ENCODE measurements at regions not wholly inside any gene's neighbourhood (a gene's known extent, or its start where the extent isn't known, plus 50 kb on each side); places are given as distances from the start of the nearest gene placed in this dataset.
"Not testable (repeated sequence)": the region's sequence is repeated elsewhere in the genome, so short reads cannot be mapped to it uniquely, and the experiment has no call there.

DNA sequence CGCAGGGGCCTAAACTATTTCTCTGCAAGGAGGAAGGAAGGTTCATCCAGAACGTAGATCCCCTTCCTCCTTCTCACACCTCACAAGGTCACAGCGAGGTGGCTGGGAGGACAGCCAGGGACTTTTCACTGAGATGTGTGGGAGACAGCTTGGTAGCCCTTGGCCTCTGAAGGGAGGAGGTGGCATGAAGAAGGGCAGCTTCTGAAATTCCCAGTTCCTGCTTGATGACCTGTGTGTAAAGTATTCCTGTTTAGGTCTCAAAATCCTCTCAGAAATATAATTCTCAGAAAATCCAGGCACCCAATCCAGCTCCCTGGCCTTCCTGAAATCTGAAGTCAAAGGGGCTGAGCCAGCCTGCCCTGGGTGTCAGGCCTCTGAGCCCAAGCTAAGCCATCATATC is 84.9 kb upstream of the ALDH3B2 start:
- not testable (repeated sequence) for DNase-seq

DNA sequence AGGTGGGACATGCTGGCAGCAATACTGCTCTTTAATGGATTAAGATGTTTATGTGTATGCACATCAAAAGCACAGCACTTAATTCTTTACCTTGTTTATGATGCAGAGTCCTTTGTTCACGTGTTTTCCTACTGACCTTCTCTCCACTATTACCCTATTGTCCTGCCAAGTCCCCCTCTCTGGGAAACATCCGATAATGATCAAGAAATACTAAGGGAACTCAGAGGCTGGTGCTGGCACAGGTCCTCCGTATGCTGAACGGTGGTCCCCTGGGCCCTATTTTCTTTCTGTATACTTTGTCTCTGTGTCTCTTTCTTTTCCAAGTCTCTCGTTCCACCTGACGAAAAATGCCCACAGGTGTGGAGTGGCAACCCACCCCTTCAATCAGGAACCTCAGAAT is 84.0 kb upstream of the ALDH3B2 start:
- DNase-seq = not testable (repeated sequence)

DNA sequence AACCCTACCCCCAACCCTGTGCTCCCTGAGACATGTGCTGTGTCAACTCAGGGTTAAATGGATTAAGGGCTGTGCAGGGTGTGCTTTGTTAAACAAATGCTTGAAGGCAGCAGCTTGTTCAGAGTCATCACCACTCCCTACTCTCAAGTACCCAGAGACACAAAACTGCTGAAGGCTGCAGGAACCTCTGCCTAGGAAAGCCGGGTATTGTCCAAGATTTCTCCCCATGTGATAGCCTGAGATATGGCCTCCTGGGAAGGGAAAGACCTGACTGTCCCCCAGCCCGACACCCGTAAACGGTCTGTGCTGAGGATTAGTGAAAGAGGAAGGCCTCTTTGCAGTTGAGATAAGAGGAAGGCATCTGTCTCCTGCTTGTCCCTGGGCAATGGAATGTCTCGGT is 83.6 kb upstream of the ALDH3B2 start:
- DNase-seq = peak; percentile 24

DNA sequence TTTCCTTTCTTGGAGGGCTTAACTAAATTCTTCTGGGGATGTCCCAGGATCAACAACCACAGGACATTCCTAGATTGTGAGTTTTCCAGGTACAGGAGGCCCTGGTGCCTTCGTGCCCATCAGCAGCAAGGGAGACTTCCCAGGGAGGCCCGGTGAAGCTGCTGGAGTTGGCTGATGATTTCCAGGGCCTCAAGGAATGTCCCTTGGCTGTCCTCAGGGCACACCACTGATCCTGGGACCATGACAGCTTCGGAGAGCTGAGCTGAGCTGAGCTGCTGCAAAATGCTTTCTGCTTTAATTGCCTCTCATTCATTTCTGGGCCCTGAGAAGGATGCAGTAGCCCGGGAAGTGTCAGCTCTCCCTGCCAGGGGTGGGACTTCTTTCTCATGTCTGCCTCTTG is 79.4 kb upstream of the ALDH3B2 start:
- not testable (repeated sequence) for DNase-seq

DNA sequence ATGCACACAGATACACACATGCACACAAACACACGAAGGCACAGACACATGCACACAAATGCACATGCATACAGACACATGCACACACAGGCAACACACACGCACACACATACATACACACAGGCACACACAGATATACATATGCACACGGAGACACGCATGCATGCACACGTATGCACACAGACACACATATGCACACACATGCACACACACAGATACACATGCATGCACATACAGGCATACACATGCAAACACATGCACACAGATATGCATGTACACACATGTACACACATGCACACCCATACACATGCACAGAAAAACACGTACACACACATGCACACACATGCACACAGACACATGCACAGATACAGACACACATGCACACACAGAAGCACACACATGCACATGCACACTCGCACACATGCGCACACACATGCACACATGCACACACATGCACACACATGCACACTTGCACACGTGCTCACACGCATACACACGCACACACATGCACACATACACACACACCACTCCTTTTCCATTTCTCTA is 70.8 kb upstream of the ALDH3B2 start:
- no peak for DNase-seq

DNA sequence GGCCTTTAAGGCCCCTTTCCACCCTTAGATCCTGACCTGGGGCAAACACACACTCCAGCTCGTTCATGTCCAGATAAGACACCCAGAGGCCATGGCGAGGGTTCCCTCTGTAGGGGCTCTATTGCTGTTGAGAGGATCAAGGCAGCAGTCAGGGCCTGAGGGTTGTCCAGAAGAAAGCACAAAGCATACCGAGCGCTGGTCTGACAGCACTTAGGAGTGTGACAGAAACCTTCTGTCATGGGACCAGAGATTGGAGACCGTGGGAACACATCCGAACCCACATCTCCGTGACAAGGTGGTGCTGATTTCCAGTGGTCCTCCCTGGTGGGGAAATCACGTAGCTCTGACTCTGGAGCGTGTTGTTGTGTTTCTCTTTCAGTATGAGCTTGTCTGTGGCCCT is 69.8 kb upstream of the ALDH3B2 start:
- not testable (repeated sequence) for DNase-seq

DNA sequence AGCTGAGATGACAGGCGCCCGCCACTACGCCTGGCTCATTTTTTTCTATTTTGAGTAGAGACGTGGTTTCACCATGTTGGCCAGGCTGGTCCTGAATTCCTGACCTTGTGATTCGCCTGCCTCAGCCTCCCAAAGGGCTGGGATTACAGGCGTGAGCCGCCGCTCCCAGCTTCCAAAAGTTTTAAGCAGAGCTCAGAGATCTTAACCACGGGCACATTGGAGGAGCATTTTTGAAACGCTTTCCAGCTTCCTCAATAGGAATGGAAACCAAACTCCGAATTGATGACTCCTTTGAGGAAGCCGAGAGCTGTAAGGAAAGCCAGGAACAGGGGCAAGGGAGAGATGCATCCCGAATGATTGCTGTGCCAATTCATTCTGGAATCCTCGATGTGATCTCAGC is 63.8 kb upstream of the ALDH3B2 start:
- DNase-seq = not testable (repeated sequence)

DNA sequence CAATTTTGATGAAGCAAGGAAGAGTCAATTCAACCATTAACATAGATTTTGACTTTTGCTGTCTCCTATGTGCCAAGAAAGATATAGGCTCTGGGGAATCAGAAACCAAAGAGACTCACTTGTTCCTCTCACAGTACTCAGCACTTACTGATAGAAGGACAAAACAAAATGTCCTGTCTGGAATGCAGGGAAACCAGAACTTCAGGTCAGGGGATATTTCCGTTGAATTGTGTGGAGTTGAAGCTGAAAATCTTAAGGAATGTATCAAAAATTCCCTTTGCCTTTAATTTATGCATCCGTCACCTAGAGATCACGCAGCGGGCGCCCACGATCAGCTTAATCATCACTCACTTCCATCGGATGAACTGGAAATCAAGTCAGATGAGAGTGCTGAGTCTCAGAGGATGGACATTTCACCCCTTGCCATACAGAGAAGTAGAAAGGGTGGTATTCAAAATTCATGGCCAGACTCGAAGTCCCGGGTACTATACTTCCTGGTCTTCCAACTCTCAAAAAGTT is 63.2 kb upstream of the ALDH3B2 start:
- DNase-seq = not testable (repeated sequence)

DNA sequence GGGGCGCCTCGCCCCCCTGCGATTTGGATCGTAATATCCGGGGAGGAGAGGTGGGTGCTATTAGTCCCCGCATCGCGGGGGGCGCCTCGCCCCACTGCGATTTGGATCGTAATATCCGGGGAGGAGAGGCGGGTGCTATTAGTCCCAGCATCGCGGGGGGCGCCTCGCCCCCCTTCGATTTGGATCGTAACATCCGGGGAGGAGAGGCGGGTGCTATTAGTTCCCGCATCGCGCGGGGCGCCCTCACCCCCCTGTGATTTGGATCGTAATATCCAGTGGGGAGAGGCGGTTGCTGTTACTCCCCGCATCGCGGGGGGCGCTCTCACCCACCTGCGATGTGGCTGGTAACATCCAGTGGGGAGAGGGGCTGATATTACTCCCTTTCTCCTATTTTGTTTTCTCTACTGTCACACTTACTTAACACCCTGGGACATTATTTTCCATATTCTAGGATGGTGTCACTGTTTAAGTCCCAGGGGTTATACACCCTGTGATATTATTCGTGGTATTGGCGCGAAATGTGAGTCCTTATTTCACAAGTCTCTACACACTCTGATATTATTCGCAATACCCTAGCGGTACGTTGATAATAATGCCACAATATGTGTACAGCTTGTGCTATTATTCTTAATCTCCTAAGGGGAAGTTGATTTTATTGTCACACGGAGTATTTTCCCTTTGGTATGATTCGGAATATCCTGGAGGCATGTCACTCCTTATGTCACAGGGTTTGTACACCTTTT is 57.8 kb upstream of the ALDH3B2 start:
- DNase-seq = peak; percentile 88

DNA sequence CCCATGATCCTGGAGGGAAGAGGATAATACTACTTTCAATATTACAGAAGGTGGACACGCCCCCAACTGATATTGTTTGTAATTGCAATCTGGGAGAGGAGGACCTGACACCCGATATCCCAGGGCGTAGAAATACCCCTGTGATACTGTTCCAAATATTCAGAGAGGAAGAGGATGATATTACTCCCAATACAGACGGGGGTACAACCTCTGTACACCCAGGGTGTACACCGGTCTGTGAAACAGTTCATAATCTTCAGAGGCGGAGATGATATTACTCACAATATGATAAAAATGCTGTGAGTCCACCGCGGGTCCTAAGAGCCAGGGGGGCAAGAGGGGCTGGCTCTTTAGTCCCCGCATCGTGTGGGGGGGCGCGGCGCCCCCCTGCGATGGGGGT is 57.2 kb upstream of the ALDH3B2 start:
- peak; percentile 49 for DNase-seq

DNA sequence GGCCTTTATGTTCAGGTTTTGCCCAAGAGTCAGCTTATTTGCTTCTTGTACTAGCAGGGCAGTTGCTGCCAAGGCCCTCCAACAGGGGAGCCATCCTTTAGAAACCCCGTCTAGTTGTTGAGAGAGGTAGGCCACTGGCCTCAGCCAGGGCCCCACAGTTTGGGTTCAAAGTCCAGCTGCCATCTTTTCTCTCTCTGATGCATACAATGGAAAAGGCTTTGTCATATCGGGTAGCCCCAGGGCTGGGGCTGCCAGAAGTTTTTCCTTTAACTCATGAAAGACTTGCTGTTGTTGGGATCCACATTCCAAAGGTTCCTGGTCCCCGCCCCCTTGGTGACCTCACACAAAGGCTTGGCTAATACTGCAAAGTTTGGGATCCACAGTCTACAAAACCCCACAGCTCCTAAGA is 53.7 kb upstream of the ALDH3B2 start:
- DNase-seq = not testable (repeated sequence)

DNA sequence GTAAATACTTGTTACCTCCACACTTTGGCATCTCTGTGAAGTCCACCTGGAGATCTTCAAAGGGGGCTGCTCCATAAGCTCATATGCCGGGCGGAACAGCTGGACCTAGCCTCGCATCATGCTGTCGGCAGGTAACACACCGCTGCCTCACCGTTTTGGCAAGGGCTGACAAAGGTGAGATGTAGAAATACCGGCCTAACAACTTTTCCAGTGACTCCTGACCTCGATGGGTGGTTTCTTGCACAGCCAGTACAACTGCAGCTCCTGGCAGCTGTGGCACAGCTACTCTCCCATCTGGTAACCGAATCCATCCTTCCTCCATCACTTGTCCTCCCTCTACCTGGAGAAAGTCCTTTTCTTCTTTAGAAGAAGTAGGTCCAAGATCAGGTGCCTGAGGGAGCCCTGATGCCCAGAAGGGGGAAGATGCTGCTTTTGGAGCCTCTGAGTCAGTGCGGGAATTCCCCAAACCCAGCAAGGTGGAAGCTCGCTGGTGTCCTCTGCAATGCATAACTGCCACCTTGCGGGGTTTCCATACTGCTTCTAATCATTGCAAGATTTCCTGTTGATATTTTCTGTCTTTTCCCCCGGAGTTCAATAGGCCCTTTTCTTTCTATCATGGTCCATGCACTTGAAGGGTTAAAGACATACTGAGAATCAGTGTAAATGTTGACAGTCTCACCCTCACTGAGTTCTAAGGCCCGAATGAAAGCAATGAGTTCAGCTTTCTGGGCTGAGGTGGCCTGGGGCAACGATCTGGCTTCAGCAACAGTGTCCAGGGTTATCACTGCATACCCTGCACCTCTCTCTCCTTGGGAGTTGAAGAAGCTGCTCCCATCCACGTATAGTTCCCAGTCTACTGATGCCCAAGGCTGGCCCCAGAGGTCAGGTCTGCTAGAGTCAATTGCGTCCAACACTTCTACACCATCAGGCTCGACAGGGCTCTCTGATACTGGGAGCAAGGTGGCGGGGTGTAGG is 52.9 kb upstream of the ALDH3B2 start:
- DNase-seq = peak; percentile 57

All from DMS53 (cell line).